Hippocampal formation (tissue), 2 donors: ENCODE measurements at regions not wholly inside any gene's neighbourhood (a gene's known extent, or its start where the extent isn't known, plus 50 kb on each side); places are given as distances from the start of the nearest gene placed in this dataset.

Source experiments
- DNase-seq, 2 donors: peaks; one replicate each; lab custom pipeline; 2025; lab: John Stamatoyannopoulos, UW

DNA sequence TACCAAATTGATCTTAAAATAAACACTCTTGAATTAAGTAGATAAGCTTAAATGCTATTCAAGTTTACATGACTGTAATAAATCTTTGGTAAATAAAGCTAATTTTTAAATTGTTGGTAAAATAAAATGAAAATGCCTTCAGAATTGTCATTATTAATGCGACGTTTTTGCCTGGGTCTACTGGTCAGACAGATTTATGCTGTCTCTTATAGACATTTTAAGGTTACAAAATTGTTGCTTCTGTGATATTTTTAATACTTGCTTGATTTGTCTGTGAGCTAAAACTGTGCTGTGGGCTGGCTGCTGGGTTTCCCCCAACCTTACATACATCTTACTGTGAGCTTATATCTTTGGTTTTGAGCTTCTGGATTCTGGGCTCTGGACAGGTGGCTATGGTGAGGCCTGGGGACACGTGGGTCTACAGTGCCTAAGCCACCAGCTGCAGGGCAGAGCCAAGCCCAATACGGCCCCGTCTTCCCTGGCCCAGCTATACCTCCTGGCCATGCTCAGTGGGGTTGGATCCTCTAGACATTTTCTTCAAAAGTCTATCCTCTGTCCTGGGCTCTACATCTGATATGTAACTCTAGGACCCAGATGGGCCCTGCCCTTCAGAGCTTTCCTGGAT is 81.4 kb downstream of the ETS2 start:
- no peak for DNase-seq

DNA sequence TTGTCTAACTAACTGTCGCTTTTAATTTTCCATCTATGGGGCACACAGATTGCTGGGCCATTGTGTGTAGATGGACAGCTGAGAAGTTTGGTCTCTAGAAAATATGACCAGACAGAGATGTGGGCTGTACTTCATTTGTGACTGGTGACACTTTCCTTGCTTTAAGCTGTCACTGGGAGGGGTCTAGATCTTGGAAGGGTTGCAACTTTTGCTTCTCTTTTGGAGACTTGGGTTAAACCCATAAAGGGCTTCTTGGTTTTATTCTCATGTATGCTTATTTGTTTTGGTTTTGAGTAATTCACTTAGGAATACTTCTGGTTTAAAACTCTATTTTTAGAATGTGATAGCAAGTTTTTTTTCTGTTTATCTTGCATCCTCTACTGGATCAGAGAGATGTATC is 80.2 kb downstream of the ETS2 start:
- no peak for DNase-seq

DNA sequence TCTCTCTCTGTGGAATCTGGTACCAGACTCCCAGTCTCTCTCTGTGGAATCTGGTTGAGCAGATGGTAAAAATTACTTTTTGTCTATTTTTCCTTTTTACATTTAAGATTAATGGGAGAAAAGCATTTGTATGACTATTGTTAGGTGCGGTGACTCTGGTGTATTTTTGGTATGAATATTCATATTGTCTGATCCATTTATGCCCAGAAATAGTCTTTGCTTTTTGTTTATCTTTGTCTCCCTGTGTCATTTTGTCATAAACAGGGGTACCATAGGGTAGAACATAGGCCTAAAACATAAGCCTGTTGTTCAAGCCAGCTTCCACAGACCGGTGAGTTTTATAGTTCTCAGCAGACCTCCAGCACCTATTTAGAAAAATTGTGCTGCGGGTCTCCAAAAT is 78.7 kb downstream of the ETS2 start:
- DNase-seq: no peak

DNA sequence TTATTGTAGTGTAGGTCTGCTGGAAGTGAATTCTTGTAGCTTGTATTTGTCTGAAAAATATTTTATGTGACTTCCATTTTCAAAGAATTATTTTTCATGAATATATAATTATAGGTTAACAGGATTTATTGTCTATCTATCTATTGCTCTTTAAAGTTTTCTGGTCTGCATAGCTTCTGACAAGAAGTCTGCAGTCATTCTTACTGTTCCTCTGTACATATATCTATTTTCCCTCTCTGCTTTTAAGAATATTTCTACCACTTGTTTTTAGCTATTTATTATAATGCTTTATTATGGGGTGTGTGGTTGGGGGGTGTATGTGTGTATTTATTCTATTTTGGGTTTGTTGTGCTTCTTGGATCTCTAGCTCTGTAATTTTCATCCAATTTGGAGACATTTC is 77.4 kb downstream of the ETS2 start:
- DNase-seq: no peak

DNA sequence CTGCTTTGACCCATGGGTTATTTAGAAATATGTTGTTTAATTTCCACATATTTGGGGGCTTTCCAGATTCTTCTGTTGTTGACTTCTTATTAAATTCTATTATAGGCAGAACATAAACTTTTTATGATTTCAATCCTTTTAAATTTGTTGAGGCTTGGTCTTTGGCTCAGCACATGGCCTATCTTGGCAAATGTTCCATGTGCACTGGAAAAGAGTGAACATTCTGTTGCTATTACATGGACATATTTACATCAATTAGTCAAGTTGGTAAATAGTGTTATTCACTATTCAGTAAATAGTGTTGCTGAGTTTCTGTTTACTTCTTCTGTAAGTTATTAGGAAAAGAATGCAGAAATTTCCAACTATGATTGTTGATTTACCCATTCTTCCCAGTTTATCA is 75.4 kb downstream of the ETS2 start:
- DNase-seq: no peak

DNA sequence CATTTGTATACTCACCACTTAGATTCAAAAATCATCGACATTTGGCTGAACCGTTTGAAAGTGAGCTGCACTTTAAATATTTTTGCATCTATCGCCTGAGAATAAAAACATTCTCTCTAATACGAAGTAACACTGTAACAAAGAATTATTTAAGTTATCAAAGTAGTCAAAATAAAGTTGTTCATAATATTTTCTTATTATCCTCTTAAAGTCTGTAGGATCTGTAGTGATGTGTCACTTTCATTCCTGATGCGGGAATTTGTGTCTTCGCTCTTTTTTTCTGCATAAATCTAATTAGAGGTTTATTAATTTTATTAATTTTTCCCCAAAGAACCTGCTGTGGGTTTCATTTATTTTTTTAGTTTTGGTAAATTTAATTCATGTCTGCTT is 74.8 kb downstream of the ETS2 start:
- DNase-seq: no peak

DNA sequence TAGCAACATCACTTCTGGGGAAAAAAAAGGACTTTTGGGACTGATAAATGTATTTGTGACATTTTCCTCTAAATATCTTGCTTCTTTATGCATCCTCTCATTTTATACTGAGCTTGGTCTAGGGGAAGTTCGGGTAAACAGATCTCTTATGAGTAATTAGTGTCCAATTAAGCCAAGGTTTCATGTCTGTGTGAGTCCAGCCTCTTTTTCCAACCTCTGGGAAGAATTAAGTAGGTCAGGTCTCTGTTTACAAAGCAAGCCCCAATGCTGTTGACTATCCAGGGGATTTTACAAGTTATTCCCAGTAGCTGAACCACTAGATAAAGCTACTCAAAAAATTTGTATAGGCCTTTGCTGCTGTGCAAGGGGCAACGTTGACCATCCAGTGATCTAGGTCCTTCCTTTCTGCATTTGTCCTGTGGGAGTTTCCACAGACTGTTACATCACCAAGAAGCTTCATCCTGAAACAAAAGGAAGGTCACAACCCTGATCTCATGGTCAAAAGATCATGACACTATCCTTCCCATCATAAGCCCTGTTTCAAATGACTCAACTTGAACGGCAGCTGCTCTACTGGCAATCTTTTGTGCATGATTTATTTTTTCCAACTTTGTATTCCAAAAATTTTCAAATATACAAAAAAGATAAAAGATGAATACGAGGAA is 74.3 kb downstream of the ETS2 start:
- DNase-seq: no peak

DNA sequence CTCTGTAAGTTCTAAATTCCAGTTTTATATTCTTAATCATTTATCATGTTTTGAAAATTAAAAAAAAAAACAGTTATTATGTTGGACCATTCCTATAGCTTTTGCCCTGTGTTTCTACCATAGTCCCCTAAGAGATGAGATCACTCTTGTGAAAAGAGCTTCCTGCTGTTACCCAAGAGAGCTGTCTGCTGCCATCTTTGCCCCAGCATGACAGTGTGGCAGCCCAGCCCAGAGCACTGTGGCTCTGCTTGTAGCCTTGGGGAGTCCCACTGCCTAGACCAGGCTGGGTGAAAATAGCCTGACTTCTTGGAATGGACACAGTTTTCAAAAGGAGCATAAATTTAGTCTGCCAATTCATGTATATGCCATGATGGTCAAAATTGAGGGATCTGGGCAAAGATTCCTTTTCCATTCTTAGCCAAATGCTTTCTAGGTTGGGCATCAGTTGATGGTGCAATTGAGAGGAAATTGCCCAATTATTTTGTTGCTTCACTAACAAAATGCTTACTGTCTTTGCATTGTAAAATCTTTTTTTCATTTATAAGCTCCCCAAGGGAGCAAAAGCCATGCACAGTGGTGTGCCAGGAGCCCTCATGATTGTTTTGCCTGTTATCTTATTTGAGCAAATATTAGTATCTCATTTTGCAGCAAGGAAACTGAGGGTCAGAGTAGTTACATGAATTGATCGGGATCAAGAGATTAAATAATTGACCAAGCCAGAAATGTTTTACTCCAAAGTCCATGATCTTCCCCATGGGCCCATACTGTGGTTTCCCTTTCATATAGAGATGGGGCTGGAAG is 72.8 kb downstream of the ETS2 start:
- DNase-seq: no peak

DNA sequence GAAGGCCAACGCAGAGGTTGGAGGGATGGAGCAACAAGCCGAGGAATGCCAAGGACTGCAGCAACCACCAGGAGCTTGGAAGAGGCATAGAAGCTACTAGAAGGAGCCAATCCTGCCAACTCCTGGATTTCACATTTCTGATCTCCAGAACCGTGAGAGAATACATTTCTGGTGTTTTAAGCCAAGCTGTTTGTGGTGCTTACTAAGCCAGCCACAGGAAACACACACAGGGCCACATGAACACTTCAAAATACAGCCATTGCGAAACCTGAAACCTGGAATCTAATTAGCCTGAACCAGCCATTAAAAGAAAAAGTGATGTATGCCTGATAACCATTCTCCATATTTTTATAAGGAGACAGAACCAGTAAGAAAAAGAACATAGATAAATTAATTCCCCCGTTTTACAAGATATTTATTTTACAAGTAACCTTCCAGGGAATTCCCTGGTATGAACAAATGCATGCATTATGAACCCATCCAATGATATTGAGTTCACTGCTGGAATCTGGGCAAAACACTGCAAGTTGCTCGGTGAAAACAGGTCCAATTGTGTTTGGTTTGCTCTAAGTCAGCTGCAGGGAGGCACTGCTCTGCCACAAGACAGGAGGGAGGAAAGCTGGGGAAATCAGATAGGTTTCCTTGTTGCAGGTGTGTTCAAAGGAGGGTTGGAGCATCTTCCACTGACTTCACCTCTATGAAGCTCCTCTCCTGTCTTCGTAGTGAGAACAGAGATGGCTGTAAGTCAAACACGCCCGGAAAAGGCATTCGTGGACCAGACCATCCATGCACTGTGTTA is 70.2 kb downstream of the ETS2 start:
- no peak for DNase-seq
